ENCODE measurements at regions not wholly inside any gene's neighbourhood (a gene's known extent, or its start where the extent isn't known, plus 50 kb on each side); places are given as distances from the start of the nearest gene placed in this dataset.
"Not testable (repeated sequence)": the region's sequence is repeated elsewhere in the genome, so short reads cannot be mapped to it uniquely, and the experiment has no call there.

DNA sequence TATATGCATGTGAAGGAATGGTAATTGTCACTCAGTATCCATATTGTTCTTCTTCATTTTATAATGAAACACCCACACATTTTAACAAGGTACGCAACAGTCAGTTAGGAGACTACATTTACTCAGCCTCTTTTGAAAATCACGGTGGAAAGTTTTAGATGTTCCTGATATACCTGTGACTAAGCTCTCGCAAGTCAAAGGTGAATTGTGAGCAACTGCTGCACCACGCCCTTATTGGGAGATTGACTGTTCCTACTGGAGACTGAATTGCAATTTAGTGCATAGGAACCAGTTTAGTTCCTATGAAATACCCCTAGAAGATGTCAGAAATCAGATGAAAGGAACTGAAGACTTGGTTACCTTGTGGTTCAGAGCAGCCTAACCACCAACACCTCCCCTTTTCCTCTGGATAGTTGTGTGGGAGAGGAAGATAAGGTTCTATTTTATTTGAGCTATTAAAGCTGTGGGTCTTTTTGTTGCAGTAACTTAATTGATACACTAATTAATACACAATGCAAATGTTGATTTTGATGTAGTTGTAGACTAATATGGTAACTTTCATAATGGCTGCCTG lies 1280.5 kb upstream of the CDH2 start:
- DNase-seq = no peak

DNA sequence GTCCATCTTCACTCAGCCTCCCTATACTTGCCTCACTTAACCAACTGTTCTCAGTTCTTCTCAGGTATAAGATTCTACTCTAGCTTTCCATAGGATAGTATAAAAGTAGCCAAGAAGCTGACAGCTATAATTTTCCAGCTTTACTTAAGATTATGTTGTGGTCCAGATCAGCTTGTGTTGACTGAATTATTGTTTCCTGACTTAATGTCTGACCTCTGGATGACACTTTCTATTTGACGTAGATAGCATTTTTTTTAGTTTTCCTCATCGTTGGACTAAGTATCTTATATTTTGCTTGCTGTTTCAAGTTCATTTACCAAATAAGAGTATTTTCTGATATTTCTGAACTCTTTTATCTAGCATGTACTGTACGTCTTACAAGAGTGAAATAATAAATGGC lies 1272.5 kb upstream of the CDH2 start:
- no peak for DNase-seq

DNA sequence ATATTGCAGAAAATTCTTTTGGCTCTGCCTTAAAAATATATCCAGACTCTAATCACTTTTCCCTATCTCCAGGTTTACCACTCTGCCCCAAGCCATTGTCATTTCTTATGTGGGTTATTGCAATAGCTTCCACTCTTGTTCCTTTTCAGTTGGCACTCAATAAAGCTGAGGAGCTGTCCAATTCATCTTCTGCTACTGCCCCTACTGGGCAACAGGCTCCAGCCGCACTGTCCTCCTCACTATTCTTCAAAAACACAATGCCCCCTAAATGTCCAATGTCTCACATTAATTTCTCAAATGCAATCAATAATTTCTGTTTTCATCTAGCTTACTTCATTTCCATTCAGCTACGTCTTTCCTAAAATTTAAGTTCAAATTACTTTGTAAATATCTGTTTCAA lies 1262.5 kb upstream of the CDH2 start:
- DNase-seq = no peak

DNA sequence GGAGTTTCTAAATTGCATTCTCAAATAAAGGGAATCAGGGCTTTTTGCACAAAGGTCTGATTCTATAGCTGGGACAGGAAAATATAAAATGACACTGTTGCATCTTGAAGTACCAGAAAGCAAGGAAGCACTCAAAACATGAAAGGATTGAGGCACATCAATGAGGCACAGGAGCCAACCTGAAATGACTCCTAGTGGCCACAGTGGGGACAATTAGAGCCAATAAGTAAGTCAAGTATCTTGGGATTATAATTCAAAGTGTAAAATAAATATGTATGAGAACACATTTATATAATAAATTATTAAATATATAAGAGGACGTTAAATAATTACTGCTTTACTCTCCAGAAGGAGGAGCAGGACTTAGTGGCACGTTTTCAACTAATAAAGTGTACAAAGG lies 1259.5 kb upstream of the CDH2 start:
- DNase-seq = no peak

GRCh38 chr18:29434650-29435049 lies 1257.7 kb upstream of the CDH2 start:
- DNase-seq = peak; percentile 1

DNA sequence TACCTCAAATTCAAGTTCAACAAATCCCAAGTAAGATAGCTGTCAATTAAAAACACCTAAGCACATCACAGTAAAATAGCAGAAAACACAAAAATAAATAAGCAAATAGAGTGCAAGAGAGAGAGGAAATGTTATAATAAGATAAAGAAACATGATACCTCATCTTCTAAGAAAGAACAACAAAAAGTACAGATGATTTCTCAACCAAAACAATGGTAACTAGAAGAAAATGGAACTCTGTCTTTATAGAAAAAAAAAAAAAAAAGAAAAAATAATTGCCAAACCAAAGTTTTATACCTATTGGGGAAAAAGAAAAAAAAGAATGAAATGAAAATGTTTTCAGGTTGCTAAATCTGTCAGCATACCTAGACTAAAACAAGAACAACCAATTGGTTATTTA lies 1253.5 kb upstream of the CDH2 start:
- DNase-seq = no peak

- DNase-seq = peak; percentile 80
Measured at GRCh38 chr18:29418136-29418535, 1241.2 kb upstream of the CDH2 start.

- no peak for DNase-seq
Measured at GRCh38 chr18:29406996-29407395, 1230.1 kb upstream of the CDH2 start.

- no peak for DNase-seq
Measured at GRCh38 chr18:29397536-29397935, 1220.6 kb upstream of the CDH2 start.

GRCh38 chr18:29383311-29384273 lies 1206.7 kb upstream of the CDH2 start:
- DNase-seq = peak; percentile 19

GRCh38 chr18:29378651-29379136 lies 1201.8 kb upstream of the CDH2 start:
- DNase-seq = peak; percentile 3

DNA sequence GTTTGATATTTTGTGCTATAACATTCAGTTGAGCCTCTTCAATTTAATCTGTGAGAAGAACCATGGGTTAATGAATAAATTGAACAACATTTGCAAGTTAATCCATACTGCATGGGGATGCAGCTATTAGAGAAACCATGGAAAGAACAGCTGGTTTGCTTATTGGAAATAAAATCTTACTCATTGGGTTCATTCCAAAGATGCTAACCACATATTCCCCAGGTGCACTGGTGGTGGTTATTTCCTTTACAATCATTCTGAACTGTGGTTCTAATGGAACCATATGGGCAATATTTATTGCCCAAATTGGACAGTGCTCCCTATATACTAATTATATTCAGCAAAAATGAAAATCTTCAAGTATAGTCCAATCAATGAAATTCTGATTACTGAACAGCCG lies 1200.4 kb upstream of the CDH2 start:
- no peak for DNase-seq

DNA sequence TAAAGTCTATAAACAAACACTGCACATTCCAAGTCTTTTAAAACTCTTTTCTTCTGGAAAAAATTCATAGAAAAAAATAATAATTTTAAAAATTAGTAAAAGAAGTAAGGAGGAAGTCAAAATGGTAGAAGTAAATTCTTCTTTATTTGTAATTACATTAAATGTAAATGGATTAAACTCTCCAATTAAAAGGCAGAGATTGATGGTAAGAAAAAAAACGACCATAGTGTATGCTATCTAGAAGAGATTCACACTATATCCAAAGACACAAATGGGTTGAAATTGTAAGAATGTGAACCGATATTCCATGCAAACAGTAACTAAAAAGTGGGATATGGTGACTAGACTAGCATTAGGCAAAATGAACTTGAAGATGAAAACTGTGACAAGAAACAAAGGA lies 1196.1 kb upstream of the CDH2 start:
- no peak for DNase-seq

GRCh38 chr18:29361843-29362242 lies 1184.9 kb upstream of the CDH2 start:
- no peak for DNase-seq

GRCh38 chr18:29360659-29361058 lies 1183.7 kb upstream of the CDH2 start:
- not testable (repeated sequence) for DNase-seq

DNA sequence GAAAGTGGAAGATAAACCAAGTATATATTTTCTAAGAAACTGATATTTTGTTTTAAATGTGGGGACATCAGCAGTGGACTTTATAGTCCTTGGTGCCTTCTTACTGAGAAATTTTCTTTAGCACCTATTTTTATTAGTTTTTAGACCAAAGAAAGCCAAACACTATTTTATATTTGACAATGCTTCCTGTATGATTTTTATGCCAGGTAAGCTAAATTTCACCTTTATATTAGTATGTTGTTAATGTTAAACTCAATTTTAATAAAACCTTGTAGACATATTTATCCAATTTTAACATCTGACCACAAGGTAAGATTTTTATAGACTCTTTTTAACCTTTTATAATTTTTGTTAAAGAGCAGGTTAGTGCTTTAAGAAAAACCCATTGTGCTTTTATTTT lies 1182.3 kb upstream of the CDH2 start:
- DNase-seq = not testable (repeated sequence)

DNA sequence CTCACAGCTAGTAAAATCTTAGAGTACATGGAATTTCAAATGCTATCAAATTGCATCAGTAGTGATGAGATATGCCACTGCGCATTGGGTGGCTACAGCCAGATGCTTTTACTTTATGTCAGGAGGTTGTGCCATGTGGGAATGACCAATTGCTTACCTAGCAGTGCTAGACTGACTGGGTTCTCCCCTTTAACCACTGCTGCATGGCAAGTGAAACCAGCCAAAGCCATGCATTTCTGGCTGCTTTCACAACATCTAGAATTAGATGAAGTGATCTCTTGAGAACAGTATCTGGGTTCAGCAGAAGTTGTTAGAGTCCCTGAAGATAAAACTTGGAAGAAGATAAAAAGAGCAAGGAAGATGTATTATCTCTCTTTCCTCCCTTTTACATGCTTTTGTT lies 1174.2 kb upstream of the CDH2 start:
- no peak for DNase-seq

- DNase-seq = no peak
Measured at GRCh38 chr18:29328932-29329331, 1152.0 kb upstream of the CDH2 start.

DNA sequence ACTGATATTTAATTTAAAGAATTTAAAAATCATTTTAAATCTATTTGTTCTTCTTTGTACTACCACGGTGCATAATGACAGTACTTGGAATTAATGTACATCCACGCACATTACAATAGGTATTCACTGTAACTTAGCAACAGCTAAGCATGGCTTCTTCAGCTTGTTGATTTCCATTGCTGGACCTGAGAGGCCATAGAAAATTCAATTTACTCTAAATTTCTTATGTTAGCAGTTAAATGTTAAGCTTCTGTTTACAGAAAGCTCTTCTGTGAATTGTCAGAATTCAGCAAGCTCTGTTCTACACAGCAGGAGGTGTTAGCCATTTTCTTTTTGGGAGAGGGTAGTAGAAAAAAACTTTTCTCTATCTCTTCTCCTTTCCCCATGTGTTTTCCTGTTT lies 1149.3 kb upstream of the CDH2 start:
- no peak for DNase-seq

GRCh38 chr18:29321561-29321960 lies 1144.6 kb upstream of the CDH2 start:
- DNase-seq = peak; percentile 11

- no peak for DNase-seq
Measured at GRCh38 chr18:29313312-29313711, 1136.4 kb upstream of the CDH2 start.

GRCh38 chr18:29311580-29311979 lies 1134.7 kb upstream of the CDH2 start:
- no peak for DNase-seq

DNA sequence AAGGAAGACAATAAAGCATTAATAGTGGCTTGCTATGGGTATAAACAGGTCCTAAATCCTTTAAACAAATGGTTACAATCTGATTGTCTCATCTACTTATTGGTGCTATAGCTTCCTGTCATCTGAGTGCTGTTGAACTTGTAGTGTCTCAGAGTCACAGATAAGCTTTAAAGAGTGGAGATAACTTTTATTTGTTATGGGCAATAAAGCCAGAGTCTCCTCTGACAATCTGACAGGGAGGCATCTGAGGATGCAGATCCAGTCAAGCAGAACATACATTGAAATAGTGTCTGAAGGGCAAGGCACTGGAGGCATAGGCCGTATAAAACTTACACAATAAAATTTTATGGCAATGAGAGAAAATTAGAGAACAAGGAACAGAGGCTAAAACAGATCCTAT lies 1132.4 kb upstream of the CDH2 start:
- DNase-seq = no peak

- no peak for DNase-seq
Measured at GRCh38 chr18:29307982-29308381, 1131.1 kb upstream of the CDH2 start.

All from HCEC 1CT (cell line).